IMR-90 (cell line): ENCODE measurements at regions not wholly inside any gene's neighbourhood (a gene's known extent, or its start where the extent isn't known, plus 50 kb on each side); places are given as distances from the start of the nearest gene placed in this dataset.

Source experiments
- ATAC-seq: fragments of 200-7000 bp; cut with Tn5 transposase; 2 replicates; pipeline ENCODE4 v1.9.1; 2020; ENCODE audit warnings: low read depth, mild to moderate bottlenecking, moderate library complexity
- BruUV-seq: library from RNA; stranded (reverse); fragments of 400-500 nt; replicated peaks from 2 replicates; lab custom pipeline; 2021; lab: Mats Ljungman, UMichigan
- CTCF ChIA-PET: fragments of 300-600 bp; formaldehyde crosslinking; extraction: SDS; loops from one replicate; lab custom pipeline; 2021; ENCODE audit warnings: antibody characterized with exemption; lab: Yijun Ruan, JAX
- POLR2A ChIA-PET: fragments of 300-600 bp; sonication (Branson Sonifier 250); formaldehyde crosslinking; loops from one replicate; lab custom pipeline; 2022; ENCODE audit warnings: antibody characterized with exemption; ENCODE audit not compliant: unreplicated experiment; lab: Charles Lee
- DNase-seq: peaks from one replicate; pipeline ENCODE4 v3.0.0; 2013
- H2AFZ ChIP-seq: replicated peaks from 2 replicates; pipeline ENCODE3; 2013; ENCODE audit warnings: low read length, mild to moderate bottlenecking; ENCODE audit not compliant: poor library complexity
- H2AK5ac ChIP-seq: 2 replicates; pipeline ENCODE4 v1.6.1; 2013; ENCODE audit warnings: low read depth, low read length, inconsistent platforms
- H2AK9ac ChIP-seq: replicated peaks from 2 replicates; pipeline ENCODE3; 2013; ENCODE audit warnings: mild to moderate bottlenecking, low read depth, low read length, moderate library complexity; ENCODE audit not compliant: poor library complexity
- H2BK120ac ChIP-seq: 2 replicates; pipeline ENCODE4 v1.6.1; 2013; ENCODE audit warnings: low read depth, low read length, inconsistent platforms
- H2BK15ac ChIP-seq: 3 replicates; pipeline ENCODE4 v1.6.1; 2013; ENCODE audit warnings: low read depth, low read length, inconsistent platforms
- H2BK20ac ChIP-seq: 2 replicates; pipeline ENCODE4 v1.6.1; 2013; ENCODE audit warnings: low read depth, mild to moderate bottlenecking, inconsistent platforms, low read length, moderate library complexity
- H2BK5ac ChIP-seq: 2 replicates; pipeline ENCODE4 v1.6.1; 2013; ENCODE audit warnings: mild to moderate bottlenecking, low read depth, low read length, inconsistent platforms; ENCODE audit not compliant: poor library complexity, severe bottlenecking
- H3K14ac ChIP-seq: replicated peaks from 2 replicates; pipeline ENCODE4 v1.6.1; 2013; ENCODE audit warnings: low read depth, low read length, inconsistent platforms
- H3K18ac ChIP-seq: 2 replicates; pipeline ENCODE4 v1.6.1; 2013; ENCODE audit warnings: low read depth, low read length, control low read depth
- H3K23ac ChIP-seq: 2 replicates; pipeline ENCODE4 v1.6.1; 2013; ENCODE audit warnings: low read depth, low read length, inconsistent platforms
- H3K27ac ChIP-seq: 2 replicates; pipeline ENCODE4 v1.5.1; 2013; ENCODE audit warnings: mild to moderate bottlenecking, control low read depth, low read length; ENCODE audit not compliant: insufficient read depth
- H3K27me3 ChIP-seq: 2 replicates; pipeline ENCODE4 v1.6.1; 2013; ENCODE audit warnings: low read length; ENCODE audit not compliant: control insufficient read depth, insufficient read depth
- H3K36me3 ChIP-seq: 2 replicates; pipeline ENCODE4 v1.6.1; 2013; ENCODE audit warnings: low read length, mixed read lengths; ENCODE audit not compliant: control insufficient read depth, insufficient read depth
- H3K4ac ChIP-seq: 2 replicates; pipeline ENCODE4 v1.6.1; 2013; ENCODE audit warnings: low read depth, low read length, inconsistent platforms
- H3K4me1 ChIP-seq: 2 replicates; pipeline ENCODE4 v1.6.1; 2013; ENCODE audit warnings: low read length, mixed read lengths; ENCODE audit not compliant: control insufficient read depth, insufficient read depth
- H3K4me2 ChIP-seq: 2 replicates; pipeline ENCODE4 v1.6.1; 2013; ENCODE audit warnings: low read depth, mild to moderate bottlenecking, control low read depth, low read length, moderate library complexity
- H3K4me3 ChIP-seq: 2 replicates; pipeline ENCODE4 v1.5.1; 2013; ENCODE audit warnings: low read depth, mild to moderate bottlenecking, control low read depth, low read length, moderate library complexity; ENCODE audit not compliant: insufficient read depth
- H3K56ac ChIP-seq: 2 replicates; pipeline ENCODE4 v1.6.1; 2013; ENCODE audit warnings: low read length, inconsistent platforms; ENCODE audit not compliant: insufficient read depth; ENCODE audit errors: extremely low read depth
- H3K79me1 ChIP-seq, 2 experiments: 2 replicates each; pipeline ENCODE4 v1.6.1; 2013; ENCODE audit warnings: low read length in 2 of 2, inconsistent platforms in 1 of 2, low read depth in 1 of 2
- H3K9ac ChIP-seq: 2 replicates; pipeline ENCODE4 v1.6.1; 2013; ENCODE audit warnings: low read depth, low read length, control low read depth
- H3K9me1 ChIP-seq: 2 replicates; pipeline ENCODE4 v1.6.1; 2013; ENCODE audit warnings: low read length, inconsistent platforms; ENCODE audit not compliant: insufficient read depth
- H3K9me3 ChIP-seq: 2 replicates; pipeline ENCODE4 v1.6.1; 2013; ENCODE audit warnings: low read length; ENCODE audit not compliant: control insufficient read depth, insufficient read depth
- H4K20me1 ChIP-seq: 2 replicates; pipeline ENCODE4 v1.6.1; 2013; ENCODE audit warnings: low read length, inconsistent platforms; ENCODE audit not compliant: insufficient read depth
- H4K5ac ChIP-seq: 2 replicates; pipeline ENCODE4 v1.6.1; 2013; ENCODE audit warnings: mild to moderate bottlenecking, low read depth, low read length, control low read depth
- H4K8ac ChIP-seq, 2 experiments: 2 replicates each; pipeline ENCODE4 v1.6.1; 2013; ENCODE audit warnings: low read depth in 2 of 2, low read length in 2 of 2, control low read depth in 1 of 2, inconsistent platforms in 1 of 2
- H4K91ac ChIP-seq: 2 replicates; pipeline ENCODE4 v1.6.1; 2013; ENCODE audit warnings: low read depth, low read length, inconsistent platforms; ENCODE audit not compliant: insufficient read depth
- FOS ChIP-seq: fragments of 150-350 bp; IDR thresholded peaks from 2 replicates; pipeline ENCODE4 v1.6.1; 2016; ENCODE audit warnings: low read depth, low read length
- MAFK ChIP-seq: IDR thresholded peaks from 2 replicates; pipeline ENCODE4 v1.6.1; 2012; ENCODE audit warnings: low read depth, low read length, improper control_type of control experiment
- MXI1 ChIP-seq: IDR thresholded peaks from 2 replicates; pipeline ENCODE4 v1.6.1; 2012; ENCODE audit warnings: low read depth, mild to moderate bottlenecking, low read length, moderate library complexity, borderline replicate concordance
- SMC3 ChIP-seq: fragments of 150-350 bp; IDR thresholded peaks from 2 replicates; pipeline ENCODE4 v1.6.1; 2016; ENCODE audit warnings: low read depth, mild to moderate bottlenecking, antibody characterized with exemption, low read length, moderate library complexity
- WGBS, 2 experiments: methylation state at CpG; one replicate each; pipeline versions ENCODE4 v1.1.5 to v1.1.7; 2013; ENCODE audit warnings: missing lambda C conversion rate in 2 of 2; ENCODE audit not compliant: insufficient read length in 1 of 2; ENCODE audit errors: extremely low coverage in 2 of 2; 5-methylcytosine and 5-hydroxymethylcytosine counted together
- dilution Hi-C: fragments of 300-500 bp; cut with HindIII; formaldehyde crosslinking; loops from one replicate; pipeline ENCODE4 v1.14.3; 2018; ENCODE audit warnings: low sequenced_read_pairs; ENCODE audit not compliant: unreplicated experiment
- in situ Hi-C: fragments of 300-500 bp; cut with MboI; formaldehyde crosslinking; loops from 3 replicates; pipeline ENCODE4 v1.14.3; 2019; ENCODE audit warnings: low sequenced_read_pairs, inconsistent platforms, mixed read lengths
- intact Hi-C: fragments of 100-400 bp; cut with micrococcal nuclease; formaldehyde crosslinking; loops from 2 replicates; pipeline ENCODE4 v1.10.0; 2022

GRCh38 chr12:107196681-107197080, 103.3 kb upstream of the CRY1 start:
- H4K8ac ChIP-seq: no peak overlapping the region
- no peak overlapping the region for H2BK20ac ChIP-seq
- H3K4me2 ChIP-seq: no peak overlapping the region
- in situ Hi-C loops (no loop called here), dilution Hi-C loops (no loop called here), intact Hi-C loops (no loop called here)
- ChIA-PET POLR2A (no interaction called here), CTCF (no interaction called here)
- no TSS peak for BruUV-seq
- no peak overlapping the region for H3K56ac ChIP-seq
- ATAC-seq (peak; percentile 66; the same call in 1 of the 2 replicates), DNase-seq (peak; percentile 69)
- no peak overlapping the region for H2AK5ac ChIP-seq
- H2AK9ac ChIP-seq: no peak overlapping the region
- H3K27me3 ChIP-seq: no peaks in the 10 kb centered on the region; the same call in 1 of the 2 replicates
- H3K4me1 ChIP-seq: peaks cover 5% of the 10 kb centered on the region; the same call in 1 of the 2 replicates
- no peak overlapping the region for H2BK120ac ChIP-seq
- H3K36me3 ChIP-seq: no peaks in the 10 kb centered on the region
- no peak overlapping the region for H3K27ac ChIP-seq
- no peaks in the 10 kb centered on the region for H3K9me1 ChIP-seq
- no peak overlapping the region for H2AFZ ChIP-seq
- no peak overlapping the region for H3K14ac ChIP-seq
- H3K23ac ChIP-seq: no peak overlapping the region
- H3K4me3 ChIP-seq: no peak overlapping the region
- no peak overlapping the region for H2BK5ac ChIP-seq
- WGBS, 2 experiments: no CpG with 5 or more reads among the region's 2 CpGs
- no peaks in the 10 kb centered on the region for H4K20me1 ChIP-seq
- H3K18ac ChIP-seq: no peak overlapping the region
- H3K4ac ChIP-seq: no peak overlapping the region
- no peak overlapping the region for H4K91ac ChIP-seq
- no peak overlapping the region for H3K9ac ChIP-seq
- H2BK15ac ChIP-seq: no peak overlapping the region
- H4K5ac ChIP-seq: no peak overlapping the region
- H3K9me3 ChIP-seq: 0 out of 2 replicates have a peak, but pooled peaks cover 3% of the 10 kb centered on the region
- no peaks in the 10 kb centered on the region for H3K79me1 ChIP-seq
- no peak for TF ChIP-seq MAFK
- no peak for TF ChIP-seq MXI1
- TF ChIP-seq SMC3: no peak
- no peak for TF ChIP-seq FOS
